ENCODE measurements at regions not wholly inside any gene's neighbourhood (a gene's known extent, or its start where the extent isn't known, plus 50 kb on each side); places are given as distances from the start of the nearest gene placed in this dataset.

DNA sequence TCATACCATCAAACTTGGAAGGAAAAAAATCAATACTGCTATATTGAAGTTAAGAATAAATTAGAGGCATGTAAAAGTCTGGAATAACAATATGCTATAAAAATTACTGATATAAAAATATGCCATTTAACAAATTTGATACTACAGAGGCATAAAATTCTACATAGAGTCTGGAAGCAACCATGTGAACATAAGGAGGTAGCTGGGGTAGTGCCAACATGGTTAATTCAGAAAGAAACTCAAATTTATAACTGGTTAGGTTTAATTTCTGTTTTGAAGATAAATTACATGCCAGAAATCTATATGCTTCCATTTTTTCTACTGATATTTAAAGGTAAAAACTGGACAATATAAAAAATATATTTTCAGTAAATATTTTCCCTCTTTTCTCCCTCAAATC, 103.1 kb upstream of the NR4A3 start:
- ChIA-PET CTCF (no interaction called here), POLR2A (ENCODE audit: unreplicated experiment) (no interaction called here)
- H3F3A ChIP-seq (ENCODE audit: low read length, unreplicated experiment), result no peaks in the 10 kb centered on the region
- no peak overlapping the region for H3K9ac ChIP-seq (ENCODE audit: low read length)
- no peak overlapping the region for H3K27ac ChIP-seq (ENCODE audit: low read length)
- BruUV-seq (replicated peaks), result no TSS peak
- H3K79me2 ChIP-seq (ENCODE audit: low read length), result no peaks in the 10 kb centered on the region
- H3K36me3 ChIP-seq (ENCODE audit: low read depth, low read length), result no peaks in the 10 kb centered on the region
- intact Hi-C loops (cut with micrococcal nuclease), result no loop called here
- no peak overlapping the region for H3K4me3 ChIP-seq (ENCODE audit: low read length)
- no peak overlapping the region for H2AFZ ChIP-seq (ENCODE audit: low read length)
- no peaks in the 10 kb centered on the region for H4K20me1 ChIP-seq (ENCODE audit: low read length)
- H3K9me2 ChIP-seq (replicated peaks; ENCODE audit: low read length), result no peaks in the 10 kb centered on the region
- no peaks in the 10 kb centered on the region for H3K9me3 ChIP-seq (ENCODE audit: low read length)
- peaks cover 4% of the 10 kb centered on the region for H3K27me3 ChIP-seq (ENCODE audit: low read length)
- H3K4me1 ChIP-seq (ENCODE audit: insufficient read depth, low read length), result no peaks in the 10 kb centered on the region
- DNase-seq (no peak), ATAC-seq (no peak)
- no peak overlapping the region for H3K4me2 ChIP-seq (ENCODE audit: low read length)
- TF ChIP-seq EZH2 (IDR thresholded peaks at IDR 0.05; ENCODE audit: low read length, unreplicated experiment) (no peak), EZH2phosphoT487 (IDR thresholded peaks at IDR 0.05; ENCODE audit: borderline replicate concordance, low read length) (no peak)
- TF ChIP-seq, protein P1, sequence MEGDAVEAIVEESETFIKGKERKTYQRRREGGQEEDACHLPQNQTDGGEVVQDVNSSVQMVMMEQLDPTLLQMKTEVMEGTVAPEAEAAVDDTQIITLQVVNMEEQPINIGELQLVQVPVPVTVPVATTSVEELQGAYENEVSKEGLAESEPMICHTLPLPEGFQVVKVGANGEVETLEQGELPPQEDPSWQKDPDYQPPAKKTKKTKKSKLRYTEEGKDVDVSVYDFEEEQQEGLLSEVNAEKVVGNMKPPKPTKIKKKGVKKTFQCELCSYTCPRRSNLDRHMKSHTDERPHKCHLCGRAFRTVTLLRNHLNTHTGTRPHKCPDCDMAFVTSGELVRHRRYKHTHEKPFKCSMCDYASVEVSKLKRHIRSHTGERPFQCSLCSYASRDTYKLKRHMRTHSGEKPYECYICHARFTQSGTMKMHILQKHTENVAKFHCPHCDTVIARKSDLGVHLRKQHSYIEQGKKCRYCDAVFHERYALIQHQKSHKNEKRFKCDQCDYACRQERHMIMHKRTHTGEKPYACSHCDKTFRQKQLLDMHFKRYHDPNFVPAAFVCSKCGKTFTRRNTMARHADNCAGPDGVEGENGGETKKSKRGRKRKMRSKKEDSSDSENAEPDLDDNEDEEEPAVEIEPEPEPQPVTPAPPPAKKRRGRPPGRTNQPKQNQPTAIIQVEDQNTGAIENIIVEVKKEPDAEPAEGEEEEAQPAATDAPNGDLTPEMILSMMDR (conservative IDR thresholded peaks at IDR 0.05; ENCODE audit: low read depth, low read length), result no peak

DNA sequence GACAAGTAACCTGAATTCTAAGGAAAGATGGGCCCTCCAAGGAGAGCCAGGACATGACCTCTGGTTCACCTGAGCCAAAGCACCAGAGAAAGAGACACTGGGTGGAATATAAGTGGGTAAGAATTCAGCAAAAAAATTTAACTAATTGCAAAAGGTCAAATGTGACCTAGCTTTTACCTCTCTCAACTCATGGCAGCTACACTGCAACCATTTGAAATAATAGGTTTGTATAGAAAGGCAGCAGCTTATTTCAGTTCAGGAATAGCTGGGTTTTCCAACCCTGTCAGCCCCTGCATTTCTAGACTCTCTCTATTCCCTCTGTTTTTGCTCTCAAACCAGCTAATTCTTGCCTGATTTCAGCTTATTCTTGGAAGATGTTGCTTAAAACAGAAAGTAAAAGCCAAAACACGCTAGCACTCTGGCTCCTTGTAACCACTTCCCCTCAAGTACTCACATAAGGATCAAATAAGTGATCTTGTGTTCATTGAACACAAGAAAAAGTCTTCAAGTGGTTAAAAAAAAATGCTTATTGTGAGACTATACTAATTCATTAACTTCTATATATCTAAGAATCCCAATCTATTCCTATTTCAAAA, 101.1 kb upstream of the NR4A3 start:
- intact Hi-C loops (cut with micrococcal nuclease), result no loop called here
- H3K4me1 ChIP-seq (ENCODE audit: insufficient read depth, low read length), result no peaks in the 10 kb centered on the region
- DNase-seq, result no peak
- no peaks in the 10 kb centered on the region for H3K36me3 ChIP-seq (ENCODE audit: low read depth, low read length)
- no peaks in the 10 kb centered on the region for H3K9me2 ChIP-seq (replicated peaks; ENCODE audit: low read length)
- no peak overlapping the region for H2AFZ ChIP-seq (ENCODE audit: low read length)
- TF ChIP-seq, protein P1 (conservative IDR thresholded peaks at IDR 0.05; ENCODE audit: low read depth, low read length), result no peak
- no peak for TF ChIP-seq EZH2 (IDR thresholded peaks at IDR 0.05; ENCODE audit: low read length, unreplicated experiment)
- TF ChIP-seq EZH2phosphoT487 (IDR thresholded peaks at IDR 0.05; ENCODE audit: borderline replicate concordance, low read length), result no peak
- H3K4me3 ChIP-seq (ENCODE audit: low read length), result no peak overlapping the region
- no peak overlapping the region for H3K9ac ChIP-seq (ENCODE audit: low read length)
- no peaks in the 10 kb centered on the region for H3K79me2 ChIP-seq (ENCODE audit: low read length)
- CTCF ChIA-PET, result no interaction called here
- H3K27me3 ChIP-seq (ENCODE audit: low read length), result peaks cover 4% of the 10 kb centered on the region
- no peak overlapping the region for H3K27ac ChIP-seq (ENCODE audit: low read length)
- POLR2A ChIA-PET (ENCODE audit: unreplicated experiment), result no interaction called here
- no peaks in the 10 kb centered on the region for H3F3A ChIP-seq (ENCODE audit: low read length, unreplicated experiment)
- no peak overlapping the region for H3K4me2 ChIP-seq (ENCODE audit: low read length)
- no peak for ATAC-seq
- no peaks in the 10 kb centered on the region for H3K9me3 ChIP-seq (ENCODE audit: low read length)
- H4K20me1 ChIP-seq (ENCODE audit: low read length), result no peaks in the 10 kb centered on the region
- no TSS peak for BruUV-seq (replicated peaks)

DNA sequence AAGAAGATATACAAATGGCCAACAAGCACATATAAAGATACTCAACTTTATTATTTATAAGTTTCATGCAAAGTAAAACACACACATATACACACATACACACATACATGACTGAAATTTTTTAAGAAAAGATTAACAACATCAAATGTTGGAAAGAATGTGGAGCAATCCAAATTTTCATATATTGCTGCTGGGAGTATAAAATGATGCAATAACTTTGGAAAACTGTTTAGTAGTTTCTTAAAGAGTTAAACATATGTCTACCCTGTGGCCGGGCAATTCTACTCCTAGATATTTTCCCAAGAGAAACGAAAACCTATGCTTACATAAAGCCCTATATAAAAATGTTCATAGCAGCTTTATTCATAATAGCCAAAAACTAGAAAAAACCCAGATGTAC, 99.8 kb upstream of the NR4A3 start:
- Histone ChIP-seq H3K9me3 (ENCODE audit: low read length) (no peaks in the 10 kb centered on the region), H3F3A (ENCODE audit: low read length, unreplicated experiment) (no peaks in the 10 kb centered on the region), H3K4me1 (ENCODE audit: insufficient read depth, low read length) (no peaks in the 10 kb centered on the region), H3K36me3 (ENCODE audit: low read depth, low read length) (no peaks in the 10 kb centered on the region), H4K20me1 (ENCODE audit: low read length) (no peaks in the 10 kb centered on the region), H3K9ac (ENCODE audit: low read length) (no peak overlapping the region), H3K4me3 (ENCODE audit: low read length) (no peak overlapping the region), H3K4me2 (ENCODE audit: low read length) (no peak overlapping the region), H2AFZ (ENCODE audit: low read length) (no peak overlapping the region), H3K9me2 (replicated peaks; ENCODE audit: low read length) (no peaks in the 10 kb centered on the region), H3K27ac (ENCODE audit: low read length) (no peak overlapping the region), H3K27me3 (ENCODE audit: low read length) (peaks cover 4% of the 10 kb centered on the region), H3K79me2 (ENCODE audit: low read length) (no peaks in the 10 kb centered on the region)
- CTCF ChIA-PET, result no interaction called here
- BruUV-seq (replicated peaks), result no TSS peak
- TF ChIP-seq, protein P1 (conservative IDR thresholded peaks at IDR 0.05; ENCODE audit: low read depth, low read length), result no peak
- TF ChIP-seq EZH2 (IDR thresholded peaks at IDR 0.05; ENCODE audit: low read length, unreplicated experiment) (no peak), EZH2phosphoT487 (IDR thresholded peaks at IDR 0.05; ENCODE audit: borderline replicate concordance, low read length) (no peak)
- intact Hi-C loops (cut with micrococcal nuclease), result no loop called here
- ATAC-seq (no peak), DNase-seq (no peak)
- POLR2A ChIA-PET (ENCODE audit: unreplicated experiment), result no interaction called here

All from PC-3 (cell line).